ENCODE measurements at regions not wholly inside any gene's neighbourhood (a gene's known extent, or its start where the extent isn't known, plus 50 kb on each side); places are given as distances from the start of the nearest gene placed in this dataset.

GRCh38 chr2:237222178-237222577 lies 136.5 kb downstream of the COPS8 start:
- H3K4me1 Mint-ChIP-seq: peaks cover 2% of the 10 kb centered on the region
- ATAC-seq (no peak), DNase-seq (peak; percentile 14)
- H3K36me3 Mint-ChIP-seq: no peaks in the 10 kb centered on the region
- H3K4me3 Mint-ChIP-seq: no peak overlapping the region
- no peak overlapping the region for H3K27ac Mint-ChIP-seq
- peaks cover 20% of the 10 kb centered on the region for H3K27me3 Mint-ChIP-seq
- no peaks in the 10 kb centered on the region for H3K9me3 Mint-ChIP-seq (ENCODE audit: low read depth)
- CTCF ChIA-PET: no interaction called here

GRCh38 chr2:237222601-237223041 lies 136.9 kb downstream of the COPS8 start:
- H3K9me3 Mint-ChIP-seq (ENCODE audit: low read depth): no peaks in the 10 kb centered on the region
- H3K36me3 Mint-ChIP-seq: no peaks in the 10 kb centered on the region
- peak; percentile 2 for DNase-seq
- H3K27ac Mint-ChIP-seq: no peak overlapping the region
- peaks cover 20% of the 10 kb centered on the region for H3K27me3 Mint-ChIP-seq
- CTCF ChIA-PET: no interaction called here
- H3K4me1 Mint-ChIP-seq: peaks cover 7% of the 10 kb centered on the region
- no peak overlapping the region for H3K4me3 Mint-ChIP-seq
- no peak for ATAC-seq

GRCh38 chr2:237223201-237223861 lies 137.6 kb downstream of the COPS8 start:
- H3K27ac Mint-ChIP-seq: no peak overlapping the region
- ATAC-seq (no peak), DNase-seq (peak; percentile 25)
- H3K4me1 Mint-ChIP-seq: peaks cover 10% of the 10 kb centered on the region
- peaks cover 23% of the 10 kb centered on the region for H3K27me3 Mint-ChIP-seq
- H3K9me3 Mint-ChIP-seq (ENCODE audit: low read depth): no peaks in the 10 kb centered on the region
- no peaks in the 10 kb centered on the region for H3K36me3 Mint-ChIP-seq
- CTCF ChIA-PET: no interaction called here
- no peak overlapping the region for H3K4me3 Mint-ChIP-seq

- Mint-ChIP-seq H3K27me3 (peaks cover 12% of the 10 kb centered on the region), H3K27ac (no peak overlapping the region), H3K36me3 (no peaks in the 10 kb centered on the region), H3K4me1 (peaks cover 10% of the 10 kb centered on the region), H3K4me3 (no peak overlapping the region), H3K9me3 (ENCODE audit: low read depth) (no peaks in the 10 kb centered on the region)
- ATAC-seq (no peak), DNase-seq (no peak)
- CTCF ChIA-PET: no interaction called here
Observed at GRCh38 chr2:237227190-237227589, 141.5 kb downstream of the COPS8 start.

GRCh38 chr2:237227592-237228280 lies 142.0 kb downstream of the COPS8 start:
- Mint-ChIP-seq H3K9me3 (ENCODE audit: low read depth) (no peaks in the 10 kb centered on the region), H3K27me3 (peaks cover 12% of the 10 kb centered on the region), H3K4me1 (peaks cover 10% of the 10 kb centered on the region), H3K27ac (no peak overlapping the region), H3K4me3 (no peak overlapping the region), H3K36me3 (no peaks in the 10 kb centered on the region)
- peak; percentile 47 for DNase-seq
- peak; percentile 45 for ATAC-seq
- CTCF ChIA-PET: no interaction called here

GRCh38 chr2:237228281-237228625 lies 142.6 kb downstream of the COPS8 start:
- peaks cover 12% of the 10 kb centered on the region for H3K27me3 Mint-ChIP-seq

GRCh38 chr2:237229905-237230304 lies 144.2 kb downstream of the COPS8 start:
- H3K27ac Mint-ChIP-seq: no peak overlapping the region
- H3K27me3 Mint-ChIP-seq: peaks cover 12% of the 10 kb centered on the region
- H3K36me3 Mint-ChIP-seq: no peaks in the 10 kb centered on the region
- CTCF ChIA-PET: no interaction called here
- no peak overlapping the region for H3K4me3 Mint-ChIP-seq
- peak; percentile 9 for DNase-seq
- peaks cover 10% of the 10 kb centered on the region for H3K4me1 Mint-ChIP-seq
- ATAC-seq: no peak
- no peaks in the 10 kb centered on the region for H3K9me3 Mint-ChIP-seq (ENCODE audit: low read depth)

More at GRCh38 chr2:237228281-237228625, 142.6 kb downstream of the COPS8 start:
- Mint-ChIP-seq H3K27ac (no peak overlapping the region), H3K4me3 (no peak overlapping the region), H3K36me3 (no peaks in the 10 kb centered on the region), H3K9me3 (ENCODE audit: low read depth) (no peaks in the 10 kb centered on the region), H3K4me1 (peaks cover 10% of the 10 kb centered on the region)
- DNase-seq (peak; percentile 14), ATAC-seq (no peak)
- CTCF ChIA-PET: no interaction called here

GRCh38 chr2:237230355-237230754 lies 144.7 kb downstream of the COPS8 start:
- no peaks in the 10 kb centered on the region for H3K9me3 Mint-ChIP-seq (ENCODE audit: low read depth)
- peak; percentile 23 for DNase-seq
- H3K27ac Mint-ChIP-seq: no peak overlapping the region
- CTCF ChIA-PET: no interaction called here
- H3K4me1 Mint-ChIP-seq: peaks cover 10% of the 10 kb centered on the region
- ATAC-seq: no peak
- H3K36me3 Mint-ChIP-seq: no peaks in the 10 kb centered on the region
- no peak overlapping the region for H3K4me3 Mint-ChIP-seq
- H3K27me3 Mint-ChIP-seq: peaks cover 12% of the 10 kb centered on the region

GRCh38 chr2:237231593-237231992 lies 145.9 kb downstream of the COPS8 start:
- Mint-ChIP-seq H3K36me3 (no peaks in the 10 kb centered on the region), H3K9me3 (ENCODE audit: low read depth) (no peaks in the 10 kb centered on the region), H3K4me3 (no peak overlapping the region), H3K27ac (no peak overlapping the region), H3K27me3 (peaks cover 10% of the 10 kb centered on the region), H3K4me1 (peaks cover 9% of the 10 kb centered on the region)
- CTCF ChIA-PET: no interaction called here
- DNase-seq (peak; percentile 23), ATAC-seq (no peak)

- no peak for ATAC-seq
- Mint-ChIP-seq H3K36me3 (no peaks in the 10 kb centered on the region), H3K4me1 (peaks cover 8% of the 10 kb centered on the region), H3K9me3 (ENCODE audit: low read depth) (no peaks in the 10 kb centered on the region), H3K4me3 (no peak overlapping the region), H3K27ac (no peak overlapping the region), H3K27me3 (peaks cover 13% of the 10 kb centered on the region)
- no peak for DNase-seq
- CTCF ChIA-PET: no interaction called here
Observed at GRCh38 chr2:237232166-237232565, 146.5 kb downstream of the COPS8 start.

GRCh38 chr2:237234268-237234667 lies 148.6 kb downstream of the COPS8 start:
- no peak overlapping the region for H3K27ac Mint-ChIP-seq
- no peak for ATAC-seq
- no peaks in the 10 kb centered on the region for H3K9me3 Mint-ChIP-seq (ENCODE audit: low read depth)
- CTCF ChIA-PET: no interaction called here
- DNase-seq: peak; percentile 7
- H3K4me1 Mint-ChIP-seq: no peaks in the 10 kb centered on the region
- peaks cover 12% of the 10 kb centered on the region for H3K27me3 Mint-ChIP-seq
- no peak overlapping the region for H3K4me3 Mint-ChIP-seq
- H3K36me3 Mint-ChIP-seq: no peaks in the 10 kb centered on the region

GRCh38 chr2:237235383-237236095 lies 149.8 kb downstream of the COPS8 start:
- H3K4me3 Mint-ChIP-seq: no peak overlapping the region
- H3K36me3 Mint-ChIP-seq: no peaks in the 10 kb centered on the region
- ATAC-seq (no peak), DNase-seq (no peak)
- H3K4me1 Mint-ChIP-seq: no peaks in the 10 kb centered on the region
- CTCF ChIA-PET: no interaction called here
- no peak overlapping the region for H3K27ac Mint-ChIP-seq
- no peaks in the 10 kb centered on the region for H3K9me3 Mint-ChIP-seq (ENCODE audit: low read depth)
- peaks cover 10% of the 10 kb centered on the region for H3K27me3 Mint-ChIP-seq

GRCh38 chr2:237236188-237236587 lies 150.5 kb downstream of the COPS8 start:
- H3K27ac Mint-ChIP-seq: no peak overlapping the region
- ATAC-seq: no peak
- no peaks in the 10 kb centered on the region for H3K4me1 Mint-ChIP-seq
- no peaks in the 10 kb centered on the region for H3K36me3 Mint-ChIP-seq
- no peak for DNase-seq
- CTCF ChIA-PET: no interaction called here
- peaks cover 2% of the 10 kb centered on the region for H3K9me3 Mint-ChIP-seq (ENCODE audit: low read depth)
- peaks cover 10% of the 10 kb centered on the region for H3K27me3 Mint-ChIP-seq
- no peak overlapping the region for H3K4me3 Mint-ChIP-seq

- Mint-ChIP-seq H3K9me3 (ENCODE audit: low read depth) (peaks cover 3% of the 10 kb centered on the region), H3K4me3 (no peak overlapping the region), H3K27me3 (peaks cover 8% of the 10 kb centered on the region), H3K27ac (no peak overlapping the region), H3K4me1 (no peaks in the 10 kb centered on the region), H3K36me3 (no peaks in the 10 kb centered on the region)
- DNase-seq (no peak), ATAC-seq (no peak)
- CTCF ChIA-PET: no interaction called here
Observed at GRCh38 chr2:237238249-237238648, 152.6 kb downstream of the COPS8 start.
